Tibial nerve (tissue), 4 donors: ENCODE measurements at regions not wholly inside any gene's neighbourhood (a gene's known extent, or its start where the extent isn't known, plus 50 kb on each side); places are given as distances from the start of the nearest gene placed in this dataset.

Experiments
- EP300 ChIP-seq, 2 donors: sonication (generic); formaldehyde crosslinking; IDR thresholded peaks; one replicate each; pipeline ENCODE4 v1.6.1; 2017; ENCODE audit warnings: antibody characterized with exemption in 2 of 2, mild to moderate bottlenecking in 1 of 2
- POLR2A ChIP-seq, 2 donors: fragments of 450-650 bp; IDR thresholded peaks; one replicate each; pipeline ENCODE4 v1.6.1; 2017; ENCODE audit warnings: antibody characterized with exemption in 2 of 2, mild to moderate bottlenecking in 2 of 2, moderate library complexity in 2 of 2
- TF ChIP-seq, protein P1 (sequence below), 5 experiments: fragments of 200-600 bp in 3 of 5; fragments of 450-650 bp in 2 of 5; sonication (generic) in 3 of 5; IDR thresholded peaks; one replicate each; pipeline ENCODE4 v1.5.1; 2016 to 2019; ENCODE audit warnings: antibody characterized with exemption in 5 of 5, mild to moderate bottlenecking in 3 of 5, moderate library complexity in 2 of 5

DNA sequence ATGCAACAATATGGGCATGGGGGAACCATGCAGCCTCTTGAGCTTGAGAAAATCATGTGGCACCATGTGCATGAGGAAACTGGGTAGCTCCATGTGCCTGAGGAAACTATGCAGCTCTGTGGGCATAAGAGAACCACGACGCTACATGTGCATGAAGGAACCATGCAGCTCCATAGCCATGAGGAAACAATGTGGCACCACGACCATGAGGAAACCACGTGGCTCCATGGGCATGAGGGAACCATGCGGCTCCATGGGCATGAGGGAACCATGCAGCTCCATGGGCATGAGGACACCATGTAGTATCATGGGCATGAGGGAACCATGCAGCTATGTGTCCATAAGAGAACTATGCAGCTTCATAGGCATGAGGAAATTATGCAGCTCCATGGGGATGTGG, 140.8 kb downstream of the CAVIN4 start:
- TF ChIP-seq, protein P1, sequence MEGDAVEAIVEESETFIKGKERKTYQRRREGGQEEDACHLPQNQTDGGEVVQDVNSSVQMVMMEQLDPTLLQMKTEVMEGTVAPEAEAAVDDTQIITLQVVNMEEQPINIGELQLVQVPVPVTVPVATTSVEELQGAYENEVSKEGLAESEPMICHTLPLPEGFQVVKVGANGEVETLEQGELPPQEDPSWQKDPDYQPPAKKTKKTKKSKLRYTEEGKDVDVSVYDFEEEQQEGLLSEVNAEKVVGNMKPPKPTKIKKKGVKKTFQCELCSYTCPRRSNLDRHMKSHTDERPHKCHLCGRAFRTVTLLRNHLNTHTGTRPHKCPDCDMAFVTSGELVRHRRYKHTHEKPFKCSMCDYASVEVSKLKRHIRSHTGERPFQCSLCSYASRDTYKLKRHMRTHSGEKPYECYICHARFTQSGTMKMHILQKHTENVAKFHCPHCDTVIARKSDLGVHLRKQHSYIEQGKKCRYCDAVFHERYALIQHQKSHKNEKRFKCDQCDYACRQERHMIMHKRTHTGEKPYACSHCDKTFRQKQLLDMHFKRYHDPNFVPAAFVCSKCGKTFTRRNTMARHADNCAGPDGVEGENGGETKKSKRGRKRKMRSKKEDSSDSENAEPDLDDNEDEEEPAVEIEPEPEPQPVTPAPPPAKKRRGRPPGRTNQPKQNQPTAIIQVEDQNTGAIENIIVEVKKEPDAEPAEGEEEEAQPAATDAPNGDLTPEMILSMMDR (IDR thresholded peaks at IDR 0.05) = no peak
- TF ChIP-seq EP300 (IDR thresholded peaks at IDR 0.05) (no peak), POLR2A (IDR thresholded peaks at IDR 0.05) (no peak)
